ENCODE measurements at regions not wholly inside any gene's neighbourhood (a gene's known extent, or its start where the extent isn't known, plus 50 kb on each side); places are given as distances from the start of the nearest gene placed in this dataset.

DNA sequence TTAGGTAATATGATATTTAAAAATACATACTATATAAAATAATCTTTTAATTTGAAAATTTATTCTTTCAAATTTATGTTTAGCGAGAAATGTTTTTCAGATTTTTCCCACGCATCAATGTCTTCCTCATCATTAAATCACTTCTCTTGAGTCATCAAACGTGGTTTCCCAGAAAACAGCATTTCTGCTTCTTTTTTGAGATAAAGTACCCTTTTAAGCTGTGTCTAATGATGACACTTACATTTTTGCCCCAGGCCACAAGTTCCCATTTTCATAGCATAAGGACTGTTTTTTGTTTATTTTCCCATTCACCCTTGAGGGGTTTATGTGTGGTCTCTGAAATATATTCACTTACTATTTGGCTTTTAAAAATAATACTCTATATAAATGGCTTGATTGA, 139.0 kb upstream of the HS3ST3A1 start:
- DNase-seq (ENCODE audit: low spot score) = no peak

- no peak for DNase-seq (ENCODE audit: low spot score)
Measured at GRCh38 chr17:13741744-13742143, 140.0 kb upstream of the HS3ST3A1 start.

- DNase-seq (ENCODE audit: low spot score) = no peak
Measured at GRCh38 chr17:13743906-13744305, 142.2 kb upstream of the HS3ST3A1 start.

DNA sequence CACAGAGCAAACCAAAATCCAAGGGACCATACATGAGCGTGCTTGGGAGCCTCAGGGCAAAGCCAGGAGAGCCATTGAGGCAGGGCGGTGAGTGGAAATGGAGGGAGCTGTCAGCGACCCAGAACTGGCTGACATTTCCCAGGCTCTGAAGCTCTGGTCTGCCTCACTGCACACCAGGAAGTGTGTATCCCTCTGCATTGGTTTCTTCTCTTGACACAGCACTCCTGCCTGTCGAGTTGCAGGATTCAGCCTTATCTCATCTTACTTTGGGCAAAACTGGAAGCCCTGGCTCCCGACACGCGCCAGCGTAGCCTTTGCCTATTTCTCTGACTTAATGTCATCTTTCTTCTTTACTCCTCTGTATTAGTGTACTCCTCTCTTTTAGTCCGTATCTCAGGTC, 144.7 kb upstream of the HS3ST3A1 start:
- no peak for DNase-seq (ENCODE audit: low spot score)

DNA sequence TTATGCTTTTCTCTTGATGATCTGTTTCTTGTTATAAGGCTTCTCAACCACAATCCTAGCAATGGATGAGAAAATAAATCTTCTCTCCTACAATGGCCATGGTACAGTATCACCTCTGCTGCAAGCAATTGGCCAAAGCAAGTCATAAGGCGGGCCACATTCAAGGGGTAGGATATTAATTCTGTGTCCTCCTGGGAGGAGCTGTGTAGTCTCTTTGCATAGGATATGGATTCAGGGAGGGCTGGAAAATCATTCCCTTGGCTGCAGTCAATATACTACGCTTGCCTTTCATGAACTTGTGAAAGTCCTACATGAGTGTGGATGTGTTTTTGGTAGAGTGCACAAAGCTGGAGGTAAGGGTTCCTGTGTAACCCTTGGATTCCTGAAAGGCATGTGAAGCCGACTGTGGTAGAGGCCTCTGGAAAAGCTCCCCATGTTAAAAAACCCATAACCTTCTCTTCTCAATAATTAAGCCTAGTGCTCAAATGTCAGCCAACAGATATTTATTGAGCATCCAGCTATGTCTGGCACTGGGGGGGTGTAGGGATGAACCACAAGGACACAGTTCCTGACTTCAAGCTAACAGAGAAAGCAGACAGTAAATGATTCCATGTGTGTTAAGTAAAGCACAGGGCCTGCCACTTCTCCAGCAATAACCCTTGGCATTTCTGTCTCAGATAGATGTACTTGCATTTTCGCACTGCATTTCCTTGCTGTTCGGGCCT, 147.6 kb upstream of the HS3ST3A1 start:
- no peak for DNase-seq (ENCODE audit: low spot score)

DNA sequence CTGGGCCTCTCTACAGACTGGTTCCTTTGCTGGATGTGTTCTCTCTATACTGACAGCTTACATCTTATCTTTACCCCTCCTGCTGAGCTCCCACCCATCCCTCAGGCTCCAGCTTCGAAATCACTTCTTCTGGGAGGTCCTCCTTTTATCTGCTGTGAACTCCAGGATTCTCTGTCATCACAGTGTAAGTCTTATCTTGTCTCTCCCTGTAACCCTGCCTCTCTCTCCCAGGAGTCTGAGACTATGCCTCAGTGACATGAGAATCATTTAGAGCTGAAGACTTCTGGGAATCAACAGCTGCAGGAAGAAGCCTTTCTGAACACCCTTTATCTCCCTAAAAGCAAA, 148.1 kb upstream of the HS3ST3A1 start:
- no peak for DNase-seq (ENCODE audit: low spot score)

DNA sequence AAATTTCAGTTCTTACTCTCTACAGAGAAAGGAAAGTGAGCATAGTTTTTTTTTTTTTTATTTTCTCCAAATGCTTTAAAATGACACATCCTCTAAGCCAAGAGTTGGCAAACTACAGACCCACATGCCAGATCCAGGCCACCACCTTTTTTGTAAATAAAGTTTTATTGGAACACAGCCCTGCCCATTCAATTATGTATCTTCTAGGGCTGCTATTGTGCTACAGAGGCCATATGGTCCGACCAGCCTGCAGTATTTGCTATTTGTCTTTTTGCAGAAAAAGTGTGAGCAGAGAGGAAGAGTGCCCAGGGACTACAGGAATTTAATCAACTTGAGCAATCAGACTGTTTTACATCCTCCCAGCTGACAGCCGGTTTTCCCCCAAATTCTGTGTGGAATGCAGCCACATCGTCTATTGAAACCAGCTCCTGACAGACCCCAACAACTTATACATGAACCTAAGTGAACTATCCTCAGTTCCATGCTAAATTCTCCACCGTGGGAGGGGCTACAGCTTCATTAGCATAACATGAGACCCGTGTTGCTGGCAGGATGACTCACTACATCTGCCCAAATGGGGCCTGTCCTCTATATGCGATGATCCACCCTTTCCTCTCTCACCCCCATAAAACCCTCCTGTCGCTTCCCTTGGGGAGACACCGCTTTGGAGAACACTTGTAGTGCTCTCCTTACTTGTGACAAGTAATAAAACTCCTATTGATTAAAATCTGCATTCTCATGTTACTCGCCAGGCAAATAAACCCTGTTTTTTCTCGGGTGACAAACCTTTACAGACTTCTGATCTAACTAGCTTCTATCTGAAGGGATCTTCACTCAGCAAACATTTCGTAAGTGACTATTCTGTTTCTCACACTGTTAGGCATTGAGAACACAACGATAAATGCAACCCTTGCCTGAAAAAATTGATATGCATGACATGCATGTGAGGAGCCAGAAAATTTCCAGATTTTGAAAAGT, 149.4 kb upstream of the HS3ST3A1 start:
- DNase-seq (ENCODE audit: low spot score) = peak; percentile 12

GRCh38 chr17:13753154-13753553, 151.4 kb upstream of the HS3ST3A1 start:
- no peak for DNase-seq (ENCODE audit: low spot score)

DNA sequence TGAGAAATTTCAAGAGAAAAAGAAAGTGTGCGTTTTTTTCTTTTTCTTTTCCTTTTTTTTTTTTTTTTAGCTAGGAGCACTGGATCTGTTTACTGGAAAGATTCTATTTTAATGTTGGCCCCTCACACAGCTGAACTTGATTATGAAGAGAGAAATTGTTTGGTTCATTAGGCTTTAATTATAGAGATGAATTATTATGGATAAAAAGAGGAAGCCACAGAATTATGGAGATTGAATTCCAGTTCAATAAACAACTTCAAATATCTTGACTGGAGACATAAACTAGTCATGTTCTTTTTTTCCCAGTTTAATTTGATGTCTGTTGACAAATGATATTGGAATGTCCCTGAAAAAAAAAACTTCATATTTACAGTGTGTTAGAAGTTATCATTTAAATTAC, 152.0 kb upstream of the HS3ST3A1 start:
- DNase-seq (ENCODE audit: low spot score) = no peak

GRCh38 chr17:13755851-13756250, 154.1 kb upstream of the HS3ST3A1 start:
- DNase-seq (ENCODE audit: low spot score) = no peak

GRCh38 chr17:13756763-13757162, 155.0 kb upstream of the HS3ST3A1 start:
- no peak for DNase-seq (ENCODE audit: low spot score)

- no peak for DNase-seq (ENCODE audit: low spot score)
Measured at GRCh38 chr17:13757871-13758270, 156.1 kb upstream of the HS3ST3A1 start.

- DNase-seq (ENCODE audit: low spot score) = no peak
Measured at GRCh38 chr17:13759518-13760335, 158.0 kb upstream of the HS3ST3A1 start.

GRCh38 chr17:13761038-13761603, 159.4 kb upstream of the HS3ST3A1 start:
- DNase-seq (ENCODE audit: low spot score) = no peak

DNA sequence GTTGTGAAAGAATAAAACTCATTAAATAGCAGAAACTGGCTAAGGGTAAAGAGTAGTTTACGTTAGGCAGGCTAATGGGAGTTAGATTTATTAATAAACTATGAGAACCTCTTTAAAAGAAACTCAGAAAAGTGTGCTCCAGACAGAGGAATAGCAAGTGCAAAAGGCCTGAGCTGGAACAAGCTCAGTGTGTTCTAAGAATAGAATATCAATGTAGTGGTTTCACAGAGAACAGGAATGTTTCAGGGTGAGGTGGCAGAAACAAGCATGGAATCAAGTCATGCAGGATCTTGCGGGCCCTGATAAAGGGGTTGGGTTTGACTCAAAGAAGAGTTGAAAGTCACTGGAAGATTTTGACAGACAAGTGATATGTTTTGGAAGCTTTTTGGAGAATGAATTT, 164.0 kb upstream of the HS3ST3A1 start:
- no peak for DNase-seq (ENCODE audit: low spot score)

- DNase-seq (ENCODE audit: low spot score) = no peak
Measured at GRCh38 chr17:13770702-13771101, 169.0 kb upstream of the HS3ST3A1 start.

- no peak for DNase-seq (ENCODE audit: low spot score)
Measured at GRCh38 chr17:13775450-13775849, 173.7 kb upstream of the HS3ST3A1 start.

DNA sequence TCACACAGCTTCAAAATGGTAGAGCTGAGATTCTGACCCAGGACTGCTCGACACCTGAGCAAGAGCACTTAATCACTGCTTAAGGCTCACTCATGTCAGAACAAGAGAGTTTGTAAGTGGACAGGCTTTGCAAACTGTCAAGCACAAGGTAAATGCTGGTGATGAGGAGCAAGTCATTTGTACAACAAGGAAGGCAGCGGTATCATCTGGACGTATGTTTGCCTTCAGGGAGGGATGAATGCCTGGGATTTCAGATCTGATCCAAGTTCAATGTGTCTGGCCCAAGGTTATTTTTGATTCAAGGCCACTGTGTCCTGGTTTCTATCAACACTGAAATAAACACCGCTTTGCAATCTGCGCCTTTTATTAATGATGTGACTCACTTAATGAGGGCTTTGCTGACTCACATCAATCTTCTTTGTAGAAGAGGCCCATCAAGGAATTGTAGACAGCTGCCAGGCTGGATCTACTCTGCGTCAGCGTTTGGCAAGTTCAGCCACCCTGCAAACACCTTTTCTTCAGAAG, 174.4 kb upstream of the HS3ST3A1 start:
- no peak for DNase-seq (ENCODE audit: low spot score)

- DNase-seq (ENCODE audit: low spot score) = no peak
Measured at GRCh38 chr17:13777003-13777402, 175.3 kb upstream of the HS3ST3A1 start.

DNA sequence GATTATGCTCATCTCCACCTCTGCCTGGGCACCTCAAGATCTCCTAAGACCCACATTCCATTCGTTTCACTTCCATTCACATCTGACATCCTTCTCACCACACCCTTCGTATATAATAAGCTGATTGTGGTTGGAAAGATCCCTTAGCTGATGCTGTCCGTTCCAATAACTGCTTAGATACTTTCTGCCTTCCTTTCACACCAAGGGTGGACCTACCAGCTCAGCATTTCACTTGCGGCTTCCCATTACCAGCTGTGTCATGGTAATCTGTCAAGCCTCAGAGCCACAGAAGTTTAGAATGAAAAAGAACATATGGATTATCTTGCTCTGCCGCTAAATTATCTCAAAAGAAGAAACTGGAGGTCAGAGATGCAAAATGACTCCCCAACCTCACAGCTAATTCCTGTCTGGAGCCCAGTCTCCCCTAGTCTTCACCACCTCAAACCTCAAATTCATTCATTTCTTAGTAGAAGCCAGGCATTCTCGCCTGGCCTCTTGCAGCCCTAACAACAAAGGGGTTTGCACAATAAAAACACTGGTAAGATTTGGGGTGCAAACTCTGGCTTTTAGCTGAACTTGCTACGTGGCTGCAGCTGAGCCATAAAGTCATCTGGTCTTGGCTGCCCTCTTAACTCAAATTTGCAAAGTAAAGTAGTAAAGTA, 182.8 kb upstream of the HS3ST3A1 start:
- no peak for DNase-seq (ENCODE audit: low spot score)

DNA sequence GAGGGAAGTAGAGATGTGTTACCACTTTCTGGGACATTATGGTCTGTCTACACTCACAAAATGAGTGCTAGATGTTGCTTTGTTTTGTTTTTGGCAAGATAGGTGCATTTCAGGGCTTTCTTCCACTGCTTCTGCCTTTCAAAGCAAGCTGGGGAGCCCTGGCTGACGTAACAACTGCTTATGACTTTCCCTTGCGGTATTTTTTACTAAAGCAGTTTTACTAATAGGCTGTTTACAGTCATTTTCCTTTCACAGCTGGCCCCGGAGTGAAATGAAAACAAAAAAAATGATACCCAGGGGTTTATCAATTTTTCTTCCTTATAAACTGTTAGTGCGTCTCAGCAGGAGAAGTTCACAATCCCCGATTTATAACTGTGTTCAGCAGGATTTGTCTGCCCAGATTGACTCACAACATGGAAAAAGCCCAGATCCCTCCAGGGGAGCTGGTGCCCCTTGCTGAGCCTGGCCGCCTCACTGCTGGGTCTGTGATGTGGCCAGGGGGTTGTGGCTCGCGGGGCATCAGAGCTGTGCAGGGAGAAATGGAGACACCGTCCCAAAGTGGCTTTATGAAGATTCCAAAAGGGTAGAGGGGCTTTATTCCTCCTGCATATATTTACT, 184.4 kb upstream of the HS3ST3A1 start:
- DNase-seq (ENCODE audit: low spot score) = no peak

Measured in RKO (cell line).